Neural cell (in vitro differentiated cells): ENCODE measurements at regions not wholly inside any gene's neighbourhood (a gene's known extent, or its start where the extent isn't known, plus 50 kb on each side); places are given as distances from the start of the nearest gene placed in this dataset.
"Not testable (repeated sequence)": the region's sequence is repeated elsewhere in the genome, so short reads cannot be mapped to it uniquely, and the experiment has no call there.

Source experiments
- H2AFZ ChIP-seq: fragments of 200-600, 300-800 bp; sonication (generic), shearing (Covaris generic); 2 replicates; pipeline ENCODE4 v1.6.0; 2014; ENCODE audit warnings: low read depth, mild to moderate bottlenecking, antibody characterized with exemption, low read length, moderate library complexity
- H3F3A ChIP-seq: fragments of 200-600 bp; shearing (Covaris generic); 2 replicates; pipeline ENCODE4 v1.6.1; 2016; ENCODE audit warnings: mild to moderate bottlenecking, moderate library complexity, mixed read lengths, antibody characterized with exemption, low read length; ENCODE audit not compliant: insufficient read depth, poor library complexity, severe bottlenecking
- H3K27ac ChIP-seq: fragments of 200-600, 300-800 bp; sonication (generic), shearing (Covaris generic); 2 replicates; pipeline ENCODE4 v1.5.1; 2014; ENCODE audit warnings: mild to moderate bottlenecking, low read length, moderate library complexity
- H3K27me3 ChIP-seq: fragments of 300-800, 200-600 bp; sonication (generic), shearing (Covaris generic); 2 replicates; pipeline ENCODE4 v1.6.0; 2014; ENCODE audit warnings: mild to moderate bottlenecking, low read depth, low read length, moderate library complexity; ENCODE audit not compliant: insufficient read depth
- H3K36me3 ChIP-seq: fragments of 300-800, 200-600 bp; sonication (generic), shearing (Covaris generic); 2 replicates; pipeline ENCODE4 v1.5.1; 2014; ENCODE audit warnings: mild to moderate bottlenecking, antibody characterized with exemption, low read length, moderate library complexity; ENCODE audit not compliant: insufficient read depth
- H3K4me2 ChIP-seq: fragments of 300-800, 200-600 bp; sonication (generic), shearing (Covaris generic); 2 replicates; pipeline ENCODE4 v1.6.0; 2014; ENCODE audit warnings: mild to moderate bottlenecking, low read length
- H3K4me3 ChIP-seq: fragments of 300-800, 200-600 bp; sonication (generic), shearing (Covaris generic); 2 replicates; pipeline ENCODE4 v1.5.1; 2014; ENCODE audit warnings: mild to moderate bottlenecking, low read length, moderate library complexity
- H3K79me2 ChIP-seq: fragments of 200-600 bp; shearing (Covaris generic); replicated peaks from 2 replicates; pipeline ENCODE4 v1.6.0; 2014; ENCODE audit warnings: mild to moderate bottlenecking, low read length, moderate library complexity; ENCODE audit not compliant: insufficient read depth
- H3K9ac ChIP-seq: fragments of 300-800, 200-600 bp; sonication (generic), shearing (Covaris generic); 2 replicates; pipeline ENCODE4 v1.6.1; 2016; ENCODE audit warnings: mild to moderate bottlenecking, low read length, mixed read lengths
- H3K9me2 ChIP-seq: fragments of 200-600 bp; shearing (Covaris generic); 2 replicates; pipeline ENCODE4 v1.6.1; 2016; ENCODE audit warnings: mild to moderate bottlenecking, low read length, mixed read lengths; ENCODE audit not compliant: insufficient read depth
- H3K9me3 ChIP-seq: fragments of 200-600, 300-800 bp; sonication (generic), shearing (Covaris generic); 2 replicates; pipeline ENCODE4 v1.6.1; 2016; ENCODE audit warnings: mild to moderate bottlenecking, mixed run types, low read length, moderate library complexity, mixed read lengths
- H4K20me1 ChIP-seq: fragments of 200-600 bp; shearing (Covaris generic); 2 replicates; pipeline ENCODE4 v1.6.1; 2016; ENCODE audit warnings: mild to moderate bottlenecking, mixed run types; ENCODE audit not compliant: insufficient read depth
- EP300 ChIP-seq: fragments of 450-650 bp; conservative IDR thresholded peaks from 2 replicates; pipeline ENCODE4 v1.6.1; 2014; ENCODE audit warnings: antibody characterized with exemption, mild to moderate bottlenecking, moderate library complexity; ENCODE audit not compliant: poor library complexity, severe bottlenecking
- EZH2 ChIP-seq: fragments of 200-600, 300-800 bp; shearing (Covaris generic), sonication (generic); IDR thresholded peaks from 2 replicates; pipeline ENCODE4 v1.6.1; 2014; ENCODE audit warnings: antibody characterized with exemption, low read length, borderline replicate concordance, mild to moderate bottlenecking; ENCODE audit not compliant: insufficient read depth, poor library complexity, severe bottlenecking
- MXI1 ChIP-seq: fragments of 450-650 bp; conservative IDR thresholded peaks from 2 replicates; pipeline ENCODE4 v1.6.1; 2014; ENCODE audit warnings: antibody characterized with exemption, mild to moderate bottlenecking; ENCODE audit not compliant: poor library complexity, severe bottlenecking
- POLR2AphosphoS5 ChIP-seq: IDR thresholded peaks from 2 replicates; pipeline ENCODE4 v1.6.1; 2012
- REST ChIP-seq: IDR thresholded peaks from 2 replicates; pipeline ENCODE4 v1.6.1; 2012; ENCODE audit warnings: borderline replicate concordance
- SMC3 ChIP-seq: fragments of 450-650 bp; conservative IDR thresholded peaks from 2 replicates; pipeline ENCODE4 v1.6.1; 2014; ENCODE audit warnings: antibody characterized with exemption, mild to moderate bottlenecking, moderate library complexity; ENCODE audit not compliant: poor library complexity
- TAF1 ChIP-seq: IDR thresholded peaks from 2 replicates; pipeline ENCODE4 v1.6.1; 2012; ENCODE audit warnings: low read depth
- TF ChIP-seq, protein P1 (sequence below): fragments of 450-650 bp; IDR thresholded peaks from 2 replicates; pipeline ENCODE4 v1.5.1; 2014; ENCODE audit warnings: antibody characterized with exemption, mild to moderate bottlenecking, moderate library complexity; ENCODE audit not compliant: poor library complexity, severe bottlenecking

- H4K20me1 ChIP-seq, H2AFZ ChIP-seq, H3K27me3 ChIP-seq, H3K4me3 ChIP-seq, H3K9me2 ChIP-seq, H3K79me2 ChIP-seq, H3K9me3 ChIP-seq, H3K27ac ChIP-seq, H3K36me3 ChIP-seq, H3F3A ChIP-seq, H3K9ac ChIP-seq, H3K4me2 ChIP-seq: not testable (repeated sequence)
These were observed 998.9 kb upstream of the MIR17HG start for GRCh38 chr13:90348477-90349136.

GRCh38 chr13:90352763-90353162 is 994.7 kb upstream of the MIR17HG start:
- Histone ChIP-seq H3F3A (no peaks in the 10 kb centered on the region), H3K79me2 (no peaks in the 10 kb centered on the region), H3K9me2 (no peaks in the 10 kb centered on the region), H3K36me3 (no peaks in the 10 kb centered on the region), H3K4me3 (no peak overlapping the region), H3K9me3 (no peaks in the 10 kb centered on the region), H3K9ac (no peak overlapping the region), H3K27me3 (no peaks in the 10 kb centered on the region), H2AFZ (no peak overlapping the region), H3K27ac (no peak overlapping the region), H3K4me2 (no peak overlapping the region), H4K20me1 (no peaks in the 10 kb centered on the region)
- TF ChIP-seq MXI1 (no peak), TAF1 (no peak), REST (no peak), SMC3 (no peak), POLR2AphosphoS5 (no peak), EZH2 (no peak)
- TF ChIP-seq, protein P1, sequence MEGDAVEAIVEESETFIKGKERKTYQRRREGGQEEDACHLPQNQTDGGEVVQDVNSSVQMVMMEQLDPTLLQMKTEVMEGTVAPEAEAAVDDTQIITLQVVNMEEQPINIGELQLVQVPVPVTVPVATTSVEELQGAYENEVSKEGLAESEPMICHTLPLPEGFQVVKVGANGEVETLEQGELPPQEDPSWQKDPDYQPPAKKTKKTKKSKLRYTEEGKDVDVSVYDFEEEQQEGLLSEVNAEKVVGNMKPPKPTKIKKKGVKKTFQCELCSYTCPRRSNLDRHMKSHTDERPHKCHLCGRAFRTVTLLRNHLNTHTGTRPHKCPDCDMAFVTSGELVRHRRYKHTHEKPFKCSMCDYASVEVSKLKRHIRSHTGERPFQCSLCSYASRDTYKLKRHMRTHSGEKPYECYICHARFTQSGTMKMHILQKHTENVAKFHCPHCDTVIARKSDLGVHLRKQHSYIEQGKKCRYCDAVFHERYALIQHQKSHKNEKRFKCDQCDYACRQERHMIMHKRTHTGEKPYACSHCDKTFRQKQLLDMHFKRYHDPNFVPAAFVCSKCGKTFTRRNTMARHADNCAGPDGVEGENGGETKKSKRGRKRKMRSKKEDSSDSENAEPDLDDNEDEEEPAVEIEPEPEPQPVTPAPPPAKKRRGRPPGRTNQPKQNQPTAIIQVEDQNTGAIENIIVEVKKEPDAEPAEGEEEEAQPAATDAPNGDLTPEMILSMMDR: no peak

DNA sequence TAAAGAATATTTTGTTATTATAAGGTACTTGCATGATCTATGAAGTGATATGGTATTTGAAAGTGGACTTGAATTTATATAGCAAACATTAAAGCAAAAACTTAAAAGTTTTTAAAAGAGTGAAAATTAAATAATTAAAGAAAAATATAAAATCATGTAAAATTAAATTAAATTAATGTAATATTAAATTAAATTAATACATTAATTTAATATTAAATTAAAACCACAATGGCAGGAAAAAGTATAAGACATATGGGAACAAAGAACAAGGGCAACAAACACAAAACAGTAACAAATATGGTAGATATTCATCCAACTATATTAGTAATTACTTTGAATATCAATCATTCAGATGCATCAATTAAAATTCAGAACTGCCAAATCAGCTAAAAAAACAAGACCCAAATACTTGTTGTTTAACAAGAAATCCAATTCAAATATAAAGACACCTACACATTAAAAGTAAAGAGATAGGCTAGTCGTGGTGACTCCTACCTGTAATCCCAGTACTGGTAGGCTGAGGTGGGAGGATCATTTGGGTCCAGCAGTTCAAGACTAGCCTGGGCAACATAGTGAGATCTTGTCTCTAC is 992.2 kb upstream of the MIR17HG start:
- Histone ChIP-seq H3K4me3 (no peak overlapping the region), H3K4me2 (no peak overlapping the region), H3K27ac (no peak overlapping the region), H3K9me2 (no peaks in the 10 kb centered on the region), H3K79me2 (no peaks in the 10 kb centered on the region), H2AFZ (no peak overlapping the region), H3K36me3 (no peaks in the 10 kb centered on the region), H3K9me3 (no peaks in the 10 kb centered on the region), H4K20me1 (no peaks in the 10 kb centered on the region), H3K27me3 (no peaks in the 10 kb centered on the region), H3F3A (no peaks in the 10 kb centered on the region), H3K9ac (no peak overlapping the region)
- TF ChIP-seq, protein P1: no peak
- TF ChIP-seq REST: no peak
- TF ChIP-seq SMC3: no peak
- TF ChIP-seq POLR2AphosphoS5: no peak
- TF ChIP-seq TAF1: no peak
- TF ChIP-seq EP300: no peak
